GM21529 (cell line): ENCODE measurements at regions not wholly inside any gene's neighbourhood (a gene's known extent, or its start where the extent isn't known, plus 50 kb on each side); places are given as distances from the start of the nearest gene placed in this dataset.

Experiments
- ATAC-seq: cut with Tn5 transposase; IDR thresholded peaks from one replicate; pipeline ENCODE4 v1.9.1; 2021; ENCODE audit not compliant: unreplicated experiment

DNA sequence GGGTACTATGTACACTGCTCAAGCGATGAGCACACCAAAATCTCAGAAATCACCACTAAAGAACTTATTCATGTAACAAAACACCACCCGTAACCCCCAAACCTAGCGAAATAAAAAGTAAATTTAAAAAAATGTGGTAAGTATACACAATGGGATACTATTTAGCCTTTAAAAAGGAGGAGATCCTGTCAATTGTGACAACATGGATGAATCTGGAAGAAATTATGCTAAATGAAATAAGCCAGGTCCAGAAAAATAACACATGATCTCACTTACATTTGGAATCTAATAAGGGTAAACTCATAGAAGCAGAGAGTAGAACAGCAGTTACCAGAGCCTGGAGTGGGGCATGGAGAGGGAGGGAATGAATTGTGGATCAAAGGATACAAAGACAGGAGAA lies 98.5 kb upstream of the SPATS2L start:
- no peak for ATAC-seq

GRCh38 chr2:200209030-200209429 lies 97.5 kb upstream of the SPATS2L start:
- ATAC-seq = no peak

GRCh38 chr2:200211643-200212042 lies 94.8 kb upstream of the SPATS2L start:
- ATAC-seq = no peak

GRCh38 chr2:200212862-200213425 lies 93.5 kb upstream of the SPATS2L start:
- ATAC-seq = no peak

GRCh38 chr2:200216310-200216709 lies 90.2 kb upstream of the SPATS2L start:
- ATAC-seq = no peak

DNA sequence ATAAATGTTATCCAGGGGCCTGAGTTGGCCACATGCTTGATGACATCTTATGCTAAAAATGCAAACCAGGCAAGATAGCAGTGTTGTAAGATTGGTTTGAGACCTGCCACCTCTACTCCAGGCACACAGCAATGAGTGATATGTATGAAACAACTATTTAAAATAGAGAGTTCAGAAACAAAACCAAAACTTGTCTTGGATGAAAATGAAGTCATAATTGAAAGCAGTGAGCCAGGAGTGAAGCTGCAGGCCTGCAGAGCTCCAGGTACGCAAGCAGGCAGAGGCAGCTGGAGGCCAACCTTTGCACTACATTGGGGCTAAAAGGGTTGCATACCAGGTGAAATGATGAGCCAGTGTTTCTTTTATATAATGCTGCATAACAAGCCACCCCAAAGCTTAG lies 89.2 kb upstream of the SPATS2L start:
- no peak for ATAC-seq

DNA sequence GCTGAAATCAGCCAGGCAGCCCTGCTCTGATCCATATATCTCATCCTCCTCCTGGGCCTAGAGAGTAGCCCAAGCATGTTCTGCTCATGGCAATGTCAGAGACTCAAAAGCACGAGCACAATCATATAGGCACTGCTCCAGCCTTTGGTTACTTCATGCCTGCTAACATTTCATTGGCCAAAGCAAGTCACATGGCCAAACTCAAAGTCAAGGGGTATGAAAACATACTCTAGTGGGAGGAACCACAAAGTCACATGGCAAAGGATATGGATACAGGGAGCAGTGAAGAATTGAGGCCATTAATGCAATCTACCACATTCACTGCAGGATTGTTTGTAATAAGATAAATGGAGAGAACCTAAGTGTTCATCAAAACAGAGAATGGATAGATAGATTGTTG lies 87.8 kb upstream of the SPATS2L start:
- ATAC-seq = no peak

DNA sequence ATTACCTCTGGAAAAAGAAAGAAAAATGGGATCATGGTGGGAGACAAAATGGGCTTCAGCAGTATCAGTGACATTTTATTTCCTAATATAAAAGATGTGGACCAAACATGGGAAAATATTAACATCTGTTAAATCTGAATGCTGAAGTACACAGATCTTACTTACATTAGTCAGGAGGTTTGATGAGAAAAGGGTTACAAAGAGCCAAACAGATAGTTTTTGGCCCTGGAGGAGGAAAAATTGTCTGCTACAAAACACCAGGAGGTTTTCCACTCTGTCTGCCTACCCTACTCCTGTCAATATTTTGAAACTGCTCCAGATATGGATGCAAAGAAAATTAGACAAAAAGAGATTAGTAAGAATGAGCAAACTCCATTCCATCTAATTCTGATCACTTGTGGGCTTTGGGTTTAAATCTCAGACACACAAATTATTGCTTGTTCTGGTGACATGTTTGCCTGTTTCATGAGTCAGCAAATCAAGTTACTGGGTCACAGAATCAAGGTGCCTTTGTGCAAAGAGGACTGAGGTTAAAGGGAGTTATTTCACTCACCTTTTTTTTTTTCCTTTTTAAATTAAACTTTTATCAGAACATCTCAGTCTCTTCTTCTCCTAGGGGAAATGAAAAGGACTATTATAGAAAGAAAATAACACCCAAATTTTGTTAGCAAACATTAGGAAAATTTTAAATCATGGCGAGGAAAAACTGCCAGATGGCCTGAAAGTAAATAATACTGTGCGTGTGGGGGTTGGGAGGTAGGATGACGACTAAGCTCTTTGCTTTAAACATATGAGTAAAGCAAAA lies 87.0 kb upstream of the SPATS2L start:
- no peak for ATAC-seq

DNA sequence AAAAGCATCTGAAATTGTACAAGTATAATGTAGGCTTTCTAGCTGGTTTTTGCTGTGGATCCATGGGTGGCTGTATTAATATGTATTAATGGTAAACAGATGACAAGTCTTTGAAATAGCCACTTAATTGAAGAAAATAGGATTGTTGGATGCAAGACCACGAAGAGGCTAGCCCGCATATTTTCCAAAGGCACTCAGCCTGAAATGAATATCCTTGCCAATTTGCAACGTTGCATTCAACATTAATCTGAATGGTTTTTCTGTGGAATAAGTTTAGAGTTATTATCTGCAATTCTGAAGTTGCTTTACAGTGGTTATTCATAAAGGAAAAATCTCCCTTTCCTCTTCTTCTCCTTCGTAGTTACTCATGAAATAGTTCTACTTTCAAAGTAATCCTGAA lies 86.2 kb upstream of the SPATS2L start:
- ATAC-seq = no peak

- no peak for ATAC-seq
Measured at GRCh38 chr2:200221055-200221955, 85.2 kb upstream of the SPATS2L start.

- no peak for ATAC-seq
Measured at GRCh38 chr2:200222791-200223190, 83.7 kb upstream of the SPATS2L start.

DNA sequence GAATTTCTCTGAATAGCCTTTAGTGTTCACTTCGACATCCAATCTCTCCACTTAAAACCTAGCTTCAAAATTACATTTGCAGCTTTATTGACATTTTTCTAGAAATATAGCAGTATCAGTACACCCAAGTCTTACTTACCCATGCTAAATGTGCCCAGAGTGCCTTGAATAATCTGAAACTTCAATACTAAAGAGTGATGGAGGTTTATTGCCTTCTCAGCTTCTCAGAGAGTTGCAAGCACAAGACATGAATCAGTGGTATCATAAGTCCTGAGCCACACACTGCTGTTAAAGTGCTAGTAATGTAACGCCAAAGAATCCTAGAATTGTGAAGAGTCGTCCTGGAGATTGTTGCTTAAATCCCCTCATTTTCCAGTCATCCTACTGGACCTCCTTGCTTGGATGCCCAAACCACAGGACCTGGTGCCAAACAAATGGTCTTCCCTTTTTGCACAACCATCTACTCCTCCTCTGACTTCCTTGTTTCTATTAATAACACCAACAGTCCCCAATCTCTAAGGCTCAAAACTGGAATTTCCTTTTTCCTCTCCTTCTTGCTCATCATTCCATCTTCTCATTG lies 83.2 kb upstream of the SPATS2L start:
- no peak for ATAC-seq

GRCh38 chr2:200225951-200226350 lies 80.5 kb upstream of the SPATS2L start:
- no peak for ATAC-seq

GRCh38 chr2:200226451-200227426 lies 79.8 kb upstream of the SPATS2L start:
- ATAC-seq = no peak

DNA sequence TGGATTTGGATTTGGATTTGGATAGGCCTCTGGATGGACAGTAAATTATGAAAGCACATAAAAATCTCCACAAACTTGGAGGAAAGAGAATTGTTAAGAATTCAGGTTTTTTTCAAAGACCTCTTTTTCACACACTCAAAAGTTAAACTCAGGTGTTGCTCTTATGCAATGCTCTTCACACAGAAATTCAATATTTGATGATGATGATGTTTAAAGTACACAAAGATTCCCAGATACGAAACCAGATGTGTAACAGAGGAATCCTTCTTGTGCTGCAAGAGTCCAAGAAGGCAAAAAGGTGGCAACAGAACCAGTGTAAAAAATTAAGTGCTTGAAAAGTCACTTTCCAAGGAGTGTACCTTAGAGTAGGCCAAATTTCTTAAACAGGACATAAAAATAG lies 75.8 kb upstream of the SPATS2L start:
- no peak for ATAC-seq

GRCh38 chr2:200235533-200235932 lies 71.0 kb upstream of the SPATS2L start:
- no peak for ATAC-seq

- no peak for ATAC-seq
Measured at GRCh38 chr2:200239216-200239615, 67.3 kb upstream of the SPATS2L start.

DNA sequence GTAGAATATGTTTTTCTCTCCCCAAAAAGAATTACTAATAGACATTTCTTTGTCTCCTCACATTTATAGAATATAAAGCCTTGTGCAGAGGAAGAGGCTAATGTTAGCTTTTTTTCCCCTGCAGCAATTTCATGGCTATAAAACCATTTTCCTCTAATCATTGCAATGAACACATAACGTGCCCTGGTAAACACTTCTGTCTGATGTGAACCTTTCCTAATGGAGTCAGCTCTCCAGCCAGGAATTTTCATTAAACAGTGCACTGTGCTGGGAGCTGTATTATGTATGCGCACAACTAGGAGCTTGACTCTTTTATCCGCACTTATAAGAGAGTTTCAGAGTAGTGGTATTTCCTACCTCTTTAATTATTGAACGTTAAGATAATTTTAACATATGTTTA lies 63.9 kb upstream of the SPATS2L start:
- ATAC-seq = no peak

- no peak for ATAC-seq
Measured at GRCh38 chr2:200243441-200243840, 63.1 kb upstream of the SPATS2L start.

DNA sequence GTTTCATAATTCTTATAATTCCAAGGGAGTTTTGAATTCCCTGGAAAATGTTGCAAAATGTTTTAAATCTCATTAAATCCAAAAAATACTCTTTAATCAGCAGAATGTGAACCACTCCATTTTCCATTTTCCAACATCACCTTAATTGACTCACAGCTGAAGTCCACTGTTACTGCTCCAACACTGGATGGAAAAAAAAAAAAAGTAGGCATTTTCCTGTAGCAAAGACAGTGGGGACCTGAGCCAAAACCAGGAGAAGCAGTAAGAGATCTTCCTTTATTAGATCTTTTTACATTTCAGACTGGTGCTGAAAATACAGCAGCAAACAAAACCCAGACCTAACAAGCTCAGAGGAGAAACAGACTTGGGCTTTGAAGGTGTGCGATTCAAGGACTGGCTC lies 62.4 kb upstream of the SPATS2L start:
- ATAC-seq = no peak
